ENCODE measurements at regions not wholly inside any gene's neighbourhood (a gene's known extent, or its start where the extent isn't known, plus 50 kb on each side); places are given as distances from the start of the nearest gene placed in this dataset.
"Not testable (repeated sequence)": the region's sequence is repeated elsewhere in the genome, so short reads cannot be mapped to it uniquely, and the experiment has no call there.

- DNase-seq = no peak
Observed at GRCh38 chr11:112310848-112311247, 50.2 kb upstream of the PLET1 start.

- no peak for DNase-seq
Observed at GRCh38 chr11:112315057-112315720, 54.5 kb upstream of the PLET1 start.

- DNase-seq = no peak
Observed at GRCh38 chr11:112315861-112316739, 55.4 kb upstream of the PLET1 start.

- DNase-seq = no peak
Observed at GRCh38 chr11:112316971-112317370, 56.3 kb upstream of the PLET1 start.

- no peak for DNase-seq
Observed at GRCh38 chr11:112318184-112318591, 57.5 kb upstream of the PLET1 start.

- no peak for DNase-seq
Observed at GRCh38 chr11:112318661-112319060, 58.0 kb upstream of the PLET1 start.

GRCh38 chr11:112320668-112321067 lies 60.0 kb upstream of the PLET1 start:
- DNase-seq = no peak

GRCh38 chr11:112321501-112322172 lies 61.0 kb upstream of the PLET1 start:
- DNase-seq = peak; percentile 81

GRCh38 chr11:112322173-112322790 lies 61.6 kb upstream of the PLET1 start:
- DNase-seq = no peak

GRCh38 chr11:112334381-112334780 lies 73.7 kb upstream of the PLET1 start:
- DNase-seq = no peak

GRCh38 chr11:112336356-112336886 lies 75.8 kb upstream of the PLET1 start:
- DNase-seq = no peak

GRCh38 chr11:112339566-112339965 lies 78.9 kb upstream of the PLET1 start:
- no peak for DNase-seq

GRCh38 chr11:112343368-112344039 lies 82.8 kb upstream of the PLET1 start:
- no peak for DNase-seq

GRCh38 chr11:112344040-112344413 lies 83.4 kb upstream of the PLET1 start:
- DNase-seq = no peak

- no peak for DNase-seq
Observed at GRCh38 chr11:112345166-112345565, 84.5 kb upstream of the PLET1 start.

GRCh38 chr11:112345706-112346105 lies 85.0 kb upstream of the PLET1 start:
- DNase-seq = no peak

- DNase-seq = no peak
Observed at GRCh38 chr11:112346586-112346985, 85.9 kb upstream of the PLET1 start.

- DNase-seq = no peak
Observed at GRCh38 chr11:112348480-112349029, 87.9 kb upstream of the PLET1 start.

GRCh38 chr11:112351423-112351822 lies 90.8 kb upstream of the PLET1 start:
- not testable (repeated sequence) for DNase-seq

- no peak for DNase-seq
Observed at GRCh38 chr11:112352907-112353306, 92.2 kb upstream of the PLET1 start.

- DNase-seq = no peak
Observed at GRCh38 chr11:112354364-112354763, 93.7 kb upstream of the PLET1 start.

- DNase-seq = no peak
Observed at GRCh38 chr11:112355726-112356125, 95.1 kb upstream of the PLET1 start.

Measured in NCI-H1048 (cell line).